NCI-H2081 (cell line): ENCODE measurements at regions not wholly inside any gene's neighbourhood (a gene's known extent, or its start where the extent isn't known, plus 50 kb on each side); places are given as distances from the start of the nearest gene placed in this dataset.
"Not testable (repeated sequence)": the region's sequence is repeated elsewhere in the genome, so short reads cannot be mapped to it uniquely, and the experiment has no call there.

Experiments used
- DNase-seq, 2 experiments: peaks; one replicate each; lab custom pipeline; 2025; lab: John Stamatoyannopoulos, UW

DNA sequence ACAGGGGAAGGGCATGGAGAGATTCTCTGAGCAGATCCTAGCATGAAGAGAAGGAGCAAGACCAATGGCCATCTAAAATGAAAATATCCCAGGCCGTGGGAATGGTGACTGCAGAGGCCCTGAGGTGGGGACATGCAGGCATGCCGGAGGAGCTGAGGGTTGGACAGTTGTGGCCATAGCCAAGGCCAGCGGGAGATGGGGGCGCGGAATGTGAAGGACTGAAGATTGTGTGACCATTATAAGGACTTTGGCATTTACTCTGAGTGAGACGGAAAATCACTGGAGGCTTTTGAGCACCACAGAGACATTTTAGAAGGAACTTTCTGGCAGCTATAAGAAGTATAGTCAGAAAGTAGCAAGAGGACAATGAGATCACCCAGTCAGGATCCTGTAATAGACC is 341.1 kb downstream of the SFMBT2 start:
- DNase-seq: no peak

DNA sequence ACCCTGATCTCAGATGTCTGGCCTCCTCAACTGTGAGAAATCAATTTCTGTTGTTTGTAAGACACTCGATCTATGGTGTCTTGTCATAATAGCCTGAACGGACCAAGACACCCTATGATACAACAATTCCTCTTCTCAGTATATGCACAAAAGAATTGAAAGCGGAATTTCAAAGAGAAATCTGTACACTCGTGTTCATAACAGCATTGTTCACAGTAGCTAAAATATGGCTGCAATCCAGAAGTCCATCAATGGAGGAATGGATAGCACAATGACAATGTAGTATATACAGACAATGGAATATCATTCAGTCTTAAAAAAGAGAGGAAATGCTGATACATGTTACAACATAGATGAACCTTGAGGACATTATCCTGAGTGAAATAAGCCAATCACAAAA is 354.6 kb downstream of the SFMBT2 start:
- no peak for DNase-seq

DNA sequence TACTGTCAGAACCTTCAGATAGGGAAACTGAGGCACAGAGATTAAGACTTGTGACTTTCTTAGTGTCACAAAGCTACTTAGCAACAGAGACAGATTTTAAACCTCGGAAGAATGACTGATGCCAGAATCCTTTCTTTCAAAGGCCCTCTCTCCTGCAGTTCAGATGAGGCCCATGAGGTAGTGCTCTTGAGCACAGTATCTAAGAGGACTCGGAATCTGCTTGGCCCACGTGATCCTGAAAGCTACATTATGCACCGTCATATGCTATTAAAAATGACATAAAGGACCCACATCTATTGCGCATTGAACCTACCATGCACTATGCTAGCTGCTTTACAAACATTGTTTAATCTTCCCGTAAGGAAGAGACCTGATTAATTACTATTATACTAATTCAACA is 355.9 kb downstream of the SFMBT2 start:
- no peak for DNase-seq

DNA sequence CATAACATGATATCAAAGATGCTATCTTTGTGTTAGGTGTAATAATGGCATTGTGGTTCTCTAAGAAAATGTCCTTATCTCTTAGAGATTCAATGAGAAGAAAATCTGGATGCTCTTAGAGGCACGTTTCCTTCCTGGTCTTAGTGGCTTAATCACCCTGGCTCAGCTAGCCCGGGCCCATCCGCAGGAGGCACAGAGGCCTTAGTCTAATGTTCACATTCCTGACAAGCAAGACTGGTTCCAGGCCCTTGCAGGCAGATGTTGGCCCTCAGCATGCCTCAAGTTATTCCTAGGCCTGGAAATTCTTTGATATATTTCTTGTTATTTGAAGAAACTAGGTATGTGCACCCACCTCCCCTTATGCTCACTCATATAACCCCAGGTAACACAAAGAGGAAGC is 357.6 kb downstream of the SFMBT2 start:
- DNase-seq: no peak

DNA sequence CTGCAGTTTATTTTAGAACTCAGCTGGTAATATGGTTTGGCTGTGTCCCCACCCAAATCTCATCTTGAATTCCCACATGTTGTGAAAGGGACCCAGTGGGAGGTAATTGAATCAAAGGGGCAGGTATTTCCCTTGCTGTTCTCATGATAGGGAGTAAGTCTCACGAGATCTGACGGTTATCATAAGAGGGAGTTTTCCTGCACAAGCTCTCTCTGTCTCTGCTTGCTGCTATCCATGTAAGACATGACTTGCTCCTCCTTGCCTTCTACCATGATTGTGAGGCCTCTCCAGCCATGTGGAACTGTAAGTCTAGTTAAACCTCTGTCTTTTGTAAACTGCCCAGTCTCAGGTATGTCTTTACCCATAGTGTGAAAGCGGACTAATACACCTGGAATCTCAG is 360.8 kb downstream of the SFMBT2 start:
- DNase-seq: not testable (repeated sequence)

DNA sequence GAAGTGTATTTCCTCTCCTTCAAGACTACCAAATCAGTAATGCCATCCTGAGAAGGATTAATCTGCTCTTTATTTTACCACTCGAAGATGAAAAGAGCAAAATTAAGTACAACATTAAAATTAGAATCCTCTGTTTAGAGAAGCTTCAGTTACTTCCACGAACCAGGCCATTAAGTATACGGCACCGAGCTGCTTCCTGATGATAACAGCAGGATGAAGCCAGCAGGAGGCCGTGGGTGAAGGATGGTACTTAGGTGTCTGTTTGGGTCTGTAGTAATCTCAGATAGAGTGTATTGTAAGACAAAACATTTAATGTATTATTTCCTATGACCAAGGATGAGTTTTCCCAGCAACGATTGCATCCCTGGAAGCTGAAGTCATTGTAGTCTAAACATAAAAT is 362.8 kb downstream of the SFMBT2 start:
- no peak for DNase-seq

DNA sequence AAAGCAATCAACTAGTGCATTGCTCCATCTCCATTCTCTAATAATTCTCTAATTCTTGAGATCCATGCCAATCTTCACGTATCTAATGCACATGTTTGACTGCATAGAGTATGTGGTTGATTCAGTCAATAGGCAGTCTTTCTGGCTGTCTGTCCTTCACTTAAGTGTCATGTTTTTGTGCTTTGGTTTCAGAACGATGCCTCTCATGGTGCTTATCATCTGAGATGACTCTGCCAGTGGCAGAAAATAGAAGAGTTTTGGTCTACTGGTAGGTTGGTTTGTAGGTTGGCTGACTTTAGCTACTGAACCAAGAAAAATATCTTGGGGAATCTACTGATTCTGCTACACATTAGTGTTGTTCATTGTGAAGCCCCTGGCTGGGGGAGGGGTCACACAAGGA is 364.2 kb downstream of the SFMBT2 start:
- no peak for DNase-seq

DNA sequence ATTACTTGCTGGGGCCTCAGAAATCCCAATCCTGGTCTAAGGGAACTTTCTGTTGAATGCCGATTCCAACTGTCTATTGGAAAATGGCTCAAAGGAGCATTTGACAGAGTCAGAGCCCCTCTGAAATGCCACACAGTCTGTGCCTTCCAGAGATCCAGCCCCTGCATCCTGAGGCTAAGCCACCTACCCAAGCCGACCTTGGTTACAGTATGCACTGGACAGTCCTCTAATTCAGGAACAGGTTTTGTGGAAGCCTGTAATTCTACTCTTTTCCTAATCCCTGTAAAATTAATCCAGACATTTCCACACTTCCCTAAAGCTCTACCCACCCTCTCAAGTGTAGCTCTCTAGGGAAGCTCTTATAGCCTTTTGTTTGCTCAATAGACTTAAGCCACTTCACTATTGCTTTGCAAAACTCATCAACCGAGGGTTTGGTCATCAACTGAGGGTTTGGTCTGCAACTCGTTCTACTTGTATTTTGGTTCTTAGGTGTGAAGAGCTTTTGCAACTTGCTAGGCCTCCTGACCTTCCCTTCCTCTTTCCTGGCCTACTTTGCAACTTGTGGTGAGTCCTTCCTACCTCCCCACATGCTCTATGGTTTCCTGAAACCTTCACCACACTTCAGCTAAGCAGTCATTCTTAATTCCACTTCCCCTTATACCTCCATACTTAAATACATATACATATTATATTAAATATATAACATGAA is 364.8 kb downstream of the SFMBT2 start:
- no peak for DNase-seq

DNA sequence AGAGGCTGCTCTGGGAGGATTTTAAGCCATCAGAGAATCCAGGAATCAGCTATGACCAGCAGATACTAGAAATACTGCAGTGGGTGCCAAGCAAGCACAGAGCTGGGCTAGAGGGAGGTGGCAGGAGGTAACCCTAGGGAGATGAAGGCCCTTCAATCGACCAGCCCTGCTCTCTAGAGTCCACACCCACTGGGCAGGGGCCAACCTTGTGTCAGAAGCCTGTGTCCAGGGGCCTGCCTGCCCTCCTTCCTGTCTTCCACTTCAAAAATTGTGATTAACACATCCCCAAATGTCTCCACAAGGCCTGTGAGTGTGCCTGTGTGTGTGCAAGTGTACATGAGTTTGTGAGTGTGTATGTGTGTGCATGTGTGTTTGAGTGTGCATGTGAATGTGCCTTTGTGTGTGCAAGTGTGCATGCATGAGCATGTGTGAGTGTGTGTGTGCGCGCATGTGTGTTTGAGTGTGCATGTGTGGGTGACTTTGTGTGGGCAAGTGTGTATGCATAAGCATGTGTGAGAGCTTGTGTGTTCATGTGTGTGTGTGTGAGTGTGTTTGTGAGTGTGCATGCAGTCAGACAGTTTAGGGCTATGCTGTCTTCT is 367.7 kb downstream of the SFMBT2 start:
- DNase-seq: no peak

DNA sequence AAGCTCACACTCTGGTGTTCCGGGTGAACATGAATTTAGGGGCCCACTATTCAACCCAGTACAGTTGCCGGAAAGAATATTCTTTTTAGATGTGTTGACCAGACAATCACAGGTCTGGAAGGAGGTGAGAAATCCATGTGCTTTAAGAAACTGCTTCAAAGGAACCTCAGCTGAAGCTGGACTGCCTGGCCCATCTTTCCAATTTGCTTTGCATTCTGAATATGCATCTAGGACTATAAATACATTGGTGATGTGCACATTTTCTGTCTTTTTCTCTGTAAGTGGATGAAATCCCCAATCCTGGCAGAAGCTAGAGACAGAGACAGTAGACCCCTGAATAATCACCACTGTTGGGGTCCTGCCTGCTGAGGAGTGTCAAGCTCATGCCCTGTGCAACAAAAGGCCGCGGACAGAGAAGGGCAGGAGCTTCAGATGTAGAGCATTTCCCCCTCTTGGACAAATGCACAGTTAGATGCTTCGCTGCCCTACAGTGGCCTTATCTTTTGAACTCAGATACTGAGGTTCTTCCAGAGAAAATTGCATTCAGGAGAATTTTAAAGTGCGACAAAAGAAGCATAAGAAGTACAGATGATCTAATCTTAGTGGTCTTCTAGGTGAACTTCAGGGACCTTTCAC is 368.3 kb downstream of the SFMBT2 start:
- no peak for DNase-seq

DNA sequence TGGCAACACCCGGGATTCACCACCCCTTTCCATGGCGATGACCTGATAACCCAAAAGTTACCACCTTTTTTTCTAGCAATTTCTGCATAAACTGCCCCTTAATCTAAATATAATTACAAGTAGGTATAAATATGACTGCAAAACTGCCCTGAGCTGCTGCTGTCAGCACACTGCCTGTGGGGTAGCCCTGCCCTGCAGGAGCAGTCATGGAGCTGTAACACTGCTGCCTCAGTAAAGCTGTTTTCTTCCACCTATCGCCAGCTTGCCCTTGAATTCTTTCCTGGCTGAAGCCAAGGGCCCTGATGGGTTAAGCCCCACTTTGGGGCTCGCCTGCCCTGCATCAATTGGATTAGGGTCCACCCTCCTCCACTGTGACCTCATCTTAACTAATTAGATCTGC is 368.8 kb downstream of the SFMBT2 start:
- DNase-seq: no peak

DNA sequence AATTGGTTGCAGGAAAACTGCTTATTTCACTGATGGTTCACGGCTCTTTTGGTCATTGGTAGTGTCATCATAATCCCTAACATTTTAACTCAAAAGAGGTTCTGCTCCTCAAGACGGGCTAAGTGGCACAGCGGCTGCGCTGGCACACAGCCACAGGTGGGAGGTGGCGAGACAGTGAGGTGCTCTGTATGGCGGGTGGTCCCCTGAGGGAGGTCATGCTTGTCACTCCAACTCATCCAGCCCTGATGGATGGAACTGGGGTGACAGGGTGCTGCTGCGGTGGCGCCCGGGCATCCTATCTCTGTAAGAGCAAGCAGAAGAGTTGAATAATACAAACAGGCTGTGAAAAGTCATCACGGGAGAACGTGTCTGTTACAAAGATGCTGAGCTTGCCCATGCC is 370.2 kb downstream of the SFMBT2 start:
- no peak for DNase-seq

DNA sequence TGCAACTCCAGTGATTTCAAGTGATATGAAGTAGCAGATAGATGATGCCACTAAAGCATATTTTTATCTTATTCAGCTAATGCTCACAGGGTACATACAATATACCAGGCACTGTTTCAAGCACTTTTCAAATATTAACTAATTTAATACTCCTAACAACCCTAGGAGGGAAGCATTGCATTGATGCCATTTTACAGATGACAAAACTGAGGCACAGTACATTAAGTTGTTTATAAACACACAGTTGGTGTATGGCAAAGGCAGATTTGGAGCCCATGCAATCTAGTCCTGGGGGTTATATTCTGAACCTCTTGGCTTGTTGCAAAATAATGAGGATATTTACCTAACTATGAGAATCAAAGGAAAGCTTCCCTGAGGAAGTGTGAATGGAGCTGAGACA is 371.0 kb downstream of the SFMBT2 start:
- DNase-seq: no peak

DNA sequence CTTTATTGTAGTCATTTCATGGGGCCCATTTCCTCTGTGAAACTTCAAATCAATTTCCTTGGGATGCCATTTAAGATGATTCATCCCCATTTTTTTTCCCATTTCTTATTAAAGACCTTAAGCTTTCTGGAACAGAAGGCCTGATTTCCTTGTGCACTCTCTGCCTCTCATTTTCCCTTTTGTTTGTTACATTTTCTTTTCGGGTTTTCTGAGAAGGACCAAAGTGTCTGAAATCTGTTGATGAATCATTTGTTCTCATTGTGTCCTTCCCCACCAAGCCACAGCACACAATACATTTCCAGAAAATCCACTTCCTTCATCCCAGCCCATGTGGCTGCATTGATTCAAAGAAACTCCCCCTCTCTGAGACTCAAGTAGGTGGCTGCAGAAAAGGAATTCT is 372.4 kb downstream of the SFMBT2 start:
- DNase-seq: no peak

DNA sequence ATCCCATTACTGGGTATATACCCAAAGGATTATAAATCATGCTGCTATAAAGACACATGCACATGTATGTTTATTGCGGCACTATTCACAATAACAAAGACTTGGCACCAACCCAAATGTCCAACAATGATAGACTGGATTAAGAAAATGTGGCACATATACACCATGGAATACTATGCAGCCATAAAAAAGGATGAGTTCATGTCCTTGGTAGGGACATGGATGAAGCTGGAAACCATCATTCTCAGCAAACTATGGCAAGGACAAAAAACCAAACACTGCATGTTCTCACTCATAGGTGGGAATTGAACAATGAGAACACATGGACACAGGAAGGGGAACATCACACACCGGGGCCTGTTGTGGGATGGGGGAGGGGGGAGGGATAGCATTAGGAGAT is 373.4 kb downstream of the SFMBT2 start:
- DNase-seq: not testable (repeated sequence)

DNA sequence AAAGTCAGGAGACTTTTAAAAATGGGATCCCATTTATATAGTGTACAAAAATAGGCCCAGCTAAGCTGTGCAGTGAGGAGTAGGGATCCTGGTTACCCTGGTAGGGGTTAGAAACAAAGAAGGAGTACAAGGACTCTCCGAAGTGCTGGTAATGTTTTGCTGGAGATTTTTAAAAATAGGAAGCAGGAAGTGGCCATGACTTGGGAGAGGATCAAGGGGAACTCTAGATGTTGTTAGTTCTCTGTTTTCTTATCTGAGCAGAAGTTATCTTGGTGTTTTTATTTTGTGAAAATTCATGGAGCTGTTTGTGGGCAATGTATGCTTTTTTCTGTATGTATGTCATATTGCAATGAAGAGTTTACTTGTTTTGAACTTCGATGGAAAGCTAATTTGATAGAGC is 373.9 kb downstream of the SFMBT2 start:
- no peak for DNase-seq

DNA sequence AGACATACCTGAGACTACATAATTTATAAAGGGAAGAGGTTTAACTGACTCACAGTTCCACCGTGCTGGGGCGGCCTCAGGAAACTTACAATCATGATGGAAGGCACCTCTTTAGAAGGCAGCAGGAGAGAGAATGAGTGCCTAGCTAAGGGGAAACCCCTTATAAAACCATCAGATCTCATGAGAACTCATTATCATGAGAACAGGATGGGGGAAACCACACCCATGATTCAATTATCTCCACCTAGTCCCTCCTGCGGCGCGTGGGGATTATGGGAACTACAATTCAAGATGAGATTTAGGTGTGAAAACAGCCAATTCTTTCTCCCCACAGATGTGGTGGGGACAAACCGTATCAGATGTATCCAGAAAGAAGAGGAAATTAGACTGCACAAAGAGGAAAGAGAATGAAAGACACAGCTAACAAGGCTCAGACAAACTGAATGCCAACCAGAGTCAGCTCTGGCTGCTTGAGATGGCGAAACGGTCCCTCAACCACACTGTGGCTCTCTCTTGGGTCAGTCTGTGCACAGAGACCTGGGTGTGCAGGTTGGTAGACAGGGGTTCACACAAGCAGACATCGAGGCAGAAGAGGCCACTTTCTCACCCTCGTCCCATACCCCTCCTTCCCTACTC is 375.6 kb downstream of the SFMBT2 start:
- DNase-seq: no peak

DNA sequence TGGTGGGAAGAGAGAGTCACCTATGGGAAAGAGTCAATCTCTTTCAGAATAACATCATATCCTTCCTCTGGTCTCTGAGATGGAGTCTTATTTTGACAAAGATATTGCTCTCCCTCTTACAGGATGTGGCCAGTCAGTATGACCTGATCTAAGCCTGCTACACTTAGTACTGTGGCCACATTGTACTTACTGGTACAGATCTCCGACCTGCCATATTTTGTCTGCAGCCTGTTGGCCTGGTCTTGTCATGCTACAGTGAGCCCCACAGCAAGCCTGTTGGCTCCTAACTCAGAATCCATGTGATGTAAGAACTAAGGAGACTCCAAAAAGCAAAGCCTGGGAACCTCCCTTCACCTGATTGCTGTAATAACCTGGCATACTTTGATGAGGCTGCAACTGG is 377.8 kb downstream of the SFMBT2 start:
- no peak for DNase-seq

DNA sequence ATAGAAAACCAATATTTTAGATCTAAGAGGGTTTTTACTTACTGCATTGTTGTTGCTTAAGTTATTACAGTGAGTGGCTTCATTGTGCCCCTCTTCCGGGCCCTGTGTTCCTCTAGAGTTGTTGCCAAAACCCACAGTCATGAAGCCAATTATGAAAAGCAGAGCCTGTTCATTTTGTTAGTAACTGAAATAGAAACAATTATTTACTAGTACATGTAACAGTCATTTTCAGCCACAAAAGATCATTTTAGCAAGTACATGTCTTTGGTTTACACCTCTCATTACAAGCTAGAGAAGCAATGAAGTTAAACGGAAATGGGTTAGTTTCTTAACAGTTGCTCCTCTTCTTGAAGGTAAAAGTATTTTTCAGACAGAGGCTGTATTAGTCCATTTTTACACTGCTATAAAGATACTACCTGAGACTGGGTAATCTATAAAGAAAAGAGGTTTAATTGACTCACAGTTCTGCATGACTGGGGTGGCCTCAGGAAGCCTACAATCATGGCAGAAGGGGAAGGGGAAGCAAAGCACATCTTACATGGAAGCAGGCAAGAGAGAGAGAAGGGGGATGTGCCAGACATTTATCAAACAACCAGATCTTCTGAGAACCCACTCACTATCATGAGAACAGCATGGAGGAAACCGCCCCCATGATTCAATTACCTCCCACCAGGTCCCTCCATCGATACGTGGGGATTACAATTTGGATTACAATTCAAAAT is 380.5 kb downstream of the SFMBT2 start:
- no peak for DNase-seq

DNA sequence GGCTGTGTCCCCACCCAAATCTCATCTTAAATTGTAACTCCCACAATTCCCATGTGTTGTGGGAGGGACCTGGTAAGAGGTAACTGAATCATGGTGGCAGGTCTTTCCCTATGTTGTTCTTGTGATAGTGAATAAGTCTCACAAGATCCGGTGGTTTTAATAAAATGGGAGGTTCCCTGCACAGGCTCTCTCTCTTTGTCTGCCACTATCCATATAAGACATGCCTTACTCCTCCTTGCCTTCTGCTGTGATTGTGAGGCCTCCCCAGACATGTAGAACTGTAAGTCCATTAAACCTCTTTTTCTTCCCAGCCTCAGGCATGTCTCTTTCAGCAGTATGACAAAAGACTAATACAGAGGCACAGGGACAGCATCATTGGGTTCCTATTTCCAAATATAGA is 381.2 kb downstream of the SFMBT2 start:
- no peak for DNase-seq

DNA sequence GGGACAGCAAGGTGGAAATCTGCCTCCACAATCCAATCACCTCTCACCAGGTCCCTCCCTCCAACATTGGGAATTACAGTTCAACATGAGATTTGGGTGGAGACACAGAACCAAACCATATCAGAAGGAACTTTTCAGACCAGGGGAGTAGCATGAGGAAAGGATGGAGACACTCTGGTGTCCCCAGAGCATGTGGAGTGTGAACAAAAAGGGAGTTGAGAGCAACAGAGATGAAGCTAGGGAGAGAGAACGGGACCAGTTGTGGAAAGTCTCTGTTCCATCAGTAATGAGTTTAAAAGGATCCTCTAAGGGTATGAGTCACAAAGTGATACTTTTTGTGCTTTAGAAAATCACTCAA is 382.0 kb downstream of the SFMBT2 start:
- no peak for DNase-seq

DNA sequence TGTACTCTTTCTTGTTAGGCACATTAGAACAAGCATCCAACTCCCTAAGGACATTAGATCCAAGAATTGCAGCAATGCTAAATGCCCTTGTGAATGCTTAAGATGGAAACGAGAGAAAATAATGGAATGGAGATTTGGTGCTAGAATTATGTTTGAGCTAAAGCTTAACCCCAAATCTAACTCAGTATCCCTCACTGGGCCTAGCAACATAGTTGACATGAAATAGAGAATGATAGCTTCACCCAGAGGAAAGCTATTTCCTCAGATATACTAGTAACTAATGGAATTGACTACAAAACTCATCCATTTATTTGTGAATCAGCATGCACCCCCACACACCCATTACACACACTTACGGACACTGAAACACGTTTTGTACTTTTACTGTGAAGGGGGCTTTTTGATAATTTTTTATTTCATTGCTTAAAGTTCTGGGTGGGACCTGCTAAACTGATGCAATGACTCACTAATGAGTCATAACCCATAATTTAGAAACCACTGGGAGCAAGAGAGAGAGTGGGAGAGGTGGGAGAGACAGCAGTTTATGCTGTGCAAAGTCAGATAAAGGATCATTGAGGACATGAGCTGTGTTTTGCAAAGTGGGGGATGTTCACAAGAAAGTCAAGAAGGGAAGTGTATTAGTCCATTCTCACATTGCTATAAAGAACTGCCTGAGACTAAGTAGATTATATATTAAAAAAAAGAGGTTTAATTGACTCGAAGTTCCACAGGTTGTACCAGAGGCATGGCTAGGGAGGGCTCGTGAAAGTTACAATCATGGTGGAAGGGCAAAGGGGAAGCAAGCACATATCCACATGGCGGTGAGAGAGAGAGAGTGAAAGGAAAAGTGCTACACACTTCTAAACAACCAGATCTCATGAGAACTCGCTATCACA is 382.7 kb downstream of the SFMBT2 start:
- no peak for DNase-seq
